GM18498 (cell line): ENCODE measurements at regions not wholly inside any gene's neighbourhood (a gene's known extent, or its start where the extent isn't known, plus 50 kb on each side); places are given as distances from the start of the nearest gene placed in this dataset.
"Not testable (repeated sequence)": the region's sequence is repeated elsewhere in the genome, so short reads cannot be mapped to it uniquely, and the experiment has no call there.

Experiments used
- ATAC-seq: cut with Tn5 transposase; IDR thresholded peaks from one replicate; pipeline ENCODE4 v1.9.1; 2021; ENCODE audit warnings: mild to moderate bottlenecking, moderate library complexity; ENCODE audit not compliant: unreplicated experiment

GRCh38 chr15:58355382-58355971, 76.3 kb upstream of the LIPC start:
- no peak for ATAC-seq

GRCh38 chr15:58355973-58356372, 75.8 kb upstream of the LIPC start:
- ATAC-seq: no peak

GRCh38 chr15:58357529-58358476, 74.0 kb upstream of the LIPC start:
- no peak for ATAC-seq

GRCh38 chr15:58360421-58361090, 71.2 kb upstream of the LIPC start:
- no peak for ATAC-seq

GRCh38 chr15:58361273-58361759, 70.5 kb upstream of the LIPC start:
- no peak for ATAC-seq

GRCh38 chr15:58362262-58362922, 69.4 kb upstream of the LIPC start:
- no peak for ATAC-seq

GRCh38 chr15:58363118-58363517, 68.7 kb upstream of the LIPC start:
- ATAC-seq: not testable (repeated sequence)

- not testable (repeated sequence) for ATAC-seq
Observed at GRCh38 chr15:58363673-58364072, 68.1 kb upstream of the LIPC start.

GRCh38 chr15:58365098-58365497, 66.7 kb upstream of the LIPC start:
- ATAC-seq: not testable (repeated sequence)

GRCh38 chr15:58369261-58369701, 62.5 kb upstream of the LIPC start:
- ATAC-seq: no peak

GRCh38 chr15:58369956-58370355, 61.8 kb upstream of the LIPC start:
- no peak for ATAC-seq

- ATAC-seq: no peak
Observed at GRCh38 chr15:58374147-58374546, 57.6 kb upstream of the LIPC start.

- no peak for ATAC-seq
Observed at GRCh38 chr15:58377193-58377592, 54.6 kb upstream of the LIPC start.

GRCh38 chr15:58378241-58379085, 53.3 kb upstream of the LIPC start:
- no peak for ATAC-seq

GRCh38 chr15:58379454-58379853, 52.3 kb upstream of the LIPC start:
- not testable (repeated sequence) for ATAC-seq

GRCh38 chr15:58380280-58380945, 51.4 kb upstream of the LIPC start:
- no peak for ATAC-seq

- no peak for ATAC-seq
Observed at GRCh38 chr15:58381697-58382096, 50.1 kb upstream of the LIPC start.
